ENCODE measurements at regions not wholly inside any gene's neighbourhood (a gene's known extent, or its start where the extent isn't known, plus 50 kb on each side); places are given as distances from the start of the nearest gene placed in this dataset.
"Not testable (repeated sequence)": the region's sequence is repeated elsewhere in the genome, so short reads cannot be mapped to it uniquely, and the experiment has no call there.

- no peak for DNase-seq
- no peak overlapping the region for H3K27ac ChIP-seq (ENCODE audit: low read depth, low read length)
- 96% methylated on average over 1 of the region's 1 CpG; no CpG with 5 or more reads in 1 of the 2 experiments for WGBS, 2 experiments (ENCODE audit: insufficient coverage in 1 of 2, insufficient read length in 1 of 2)
- H3K4me3 ChIP-seq (ENCODE audit: low read length): no peak overlapping the region
- H3K9me3 ChIP-seq (ENCODE audit: control insufficient read depth, low read length): no peaks in the 10 kb centered on the region
- no peaks in the 10 kb centered on the region for H3K4me1 ChIP-seq (ENCODE audit: control insufficient read depth, insufficient read depth, low read length)
- Mint-ChIP-seq H3K4me1 (no peaks in the 10 kb centered on the region), H3K27me3 (ENCODE audit: insufficient read depth) (peaks cover 3% of the 10 kb centered on the region), H3K36me3 (ENCODE audit: low read depth) (no peaks in the 10 kb centered on the region), H3K9me3 (peaks cover 19% of the 10 kb centered on the region), H3K27ac (no peak overlapping the region), H3K4me3 (no peak overlapping the region)
- TF ChIP-seq CTCF (conservative IDR thresholded peaks at IDR 0.05): no peak
- no peaks in the 10 kb centered on the region for H3K36me3 ChIP-seq (ENCODE audit: control insufficient read depth, insufficient read depth, low read length)
- H3K9ac ChIP-seq (ENCODE audit: extremely low read depth, low read length, poor library complexity, severe bottlenecking): no peak overlapping the region
- no peaks in the 10 kb centered on the region for H3K27me3 ChIP-seq (ENCODE audit: control insufficient read depth, insufficient read depth, low read length, poor library complexity, severe bottlenecking)
These were observed 142.9 kb upstream of the ANKRD28 start for GRCh38 chr3:15940641-15941040.

- H3K4me1 ChIP-seq (ENCODE audit: control insufficient read depth, insufficient read depth, low read length); H3K4me3 ChIP-seq (ENCODE audit: low read length); H3K27ac ChIP-seq (ENCODE audit: low read depth, low read length); DNase-seq; H3K4me3 Mint-ChIP-seq; H3K9ac ChIP-seq (ENCODE audit: extremely low read depth, low read length, poor library complexity, severe bottlenecking); H3K36me3 Mint-ChIP-seq (ENCODE audit: low read depth); H3K9me3 ChIP-seq (ENCODE audit: control insufficient read depth, low read length); H3K27me3 ChIP-seq (ENCODE audit: control insufficient read depth, insufficient read depth, low read length, poor library complexity, severe bottlenecking); H3K27me3 Mint-ChIP-seq (ENCODE audit: insufficient read depth); H3K27ac Mint-ChIP-seq; H3K36me3 ChIP-seq (ENCODE audit: control insufficient read depth, insufficient read depth, low read length); H3K4me1 Mint-ChIP-seq: not testable (repeated sequence)
- WGBS, 2 experiments (ENCODE audit: insufficient coverage in 1 of 2, insufficient read length in 1 of 2): 92% methylated on average over 2 of the region's 2 CpGs; no CpG with 5 or more reads in 1 of the 2 experiments
- peaks cover 19% of the 10 kb centered on the region for H3K9me3 Mint-ChIP-seq
These were observed 143.7 kb upstream of the ANKRD28 start for GRCh38 chr3:15941457-15941856.

GRCh38 chr3:15941958-15942357, 144.2 kb upstream of the ANKRD28 start:
- no peak overlapping the region for H3K27ac Mint-ChIP-seq
- H3K27me3 Mint-ChIP-seq (ENCODE audit: insufficient read depth): peaks cover 3% of the 10 kb centered on the region
- 98 to 100% methylated on average over 1 of the region's 1 CpG for WGBS, 2 experiments (ENCODE audit: insufficient coverage in 1 of 2, insufficient read length in 1 of 2)
- no peak for TF ChIP-seq CTCF (conservative IDR thresholded peaks at IDR 0.05)
- no peak overlapping the region for H3K4me3 Mint-ChIP-seq
- no peaks in the 10 kb centered on the region for H3K36me3 Mint-ChIP-seq (ENCODE audit: low read depth)
- no peaks in the 10 kb centered on the region for H3K4me1 ChIP-seq (ENCODE audit: control insufficient read depth, insufficient read depth, low read length)
- no peaks in the 10 kb centered on the region for H3K4me1 Mint-ChIP-seq
- no peak for DNase-seq
- no peak overlapping the region for H3K4me3 ChIP-seq (ENCODE audit: low read length)
- H3K36me3 ChIP-seq (ENCODE audit: control insufficient read depth, insufficient read depth, low read length): no peaks in the 10 kb centered on the region
- H3K9me3 ChIP-seq (ENCODE audit: control insufficient read depth, low read length): no peaks in the 10 kb centered on the region
- H3K27me3 ChIP-seq (ENCODE audit: control insufficient read depth, insufficient read depth, low read length, poor library complexity, severe bottlenecking): no peaks in the 10 kb centered on the region
- no peak overlapping the region for H3K27ac ChIP-seq (ENCODE audit: low read depth, low read length)
- peaks cover 19% of the 10 kb centered on the region for H3K9me3 Mint-ChIP-seq
- H3K9ac ChIP-seq (ENCODE audit: extremely low read depth, low read length, poor library complexity, severe bottlenecking): no peak overlapping the region

- no peak overlapping the region for H3K4me3 Mint-ChIP-seq
These were observed 144.7 kb upstream of the ANKRD28 start for GRCh38 chr3:15942462-15942861.

More at GRCh38 chr3:15942462-15942861, 144.7 kb upstream of the ANKRD28 start:
- no peaks in the 10 kb centered on the region for H3K4me1 ChIP-seq (ENCODE audit: control insufficient read depth, insufficient read depth, low read length)
- Mint-ChIP-seq H3K27me3 (ENCODE audit: insufficient read depth) (peaks cover 3% of the 10 kb centered on the region), H3K4me1 (no peaks in the 10 kb centered on the region), H3K9me3 (peaks cover 19% of the 10 kb centered on the region), H3K27ac (no peak overlapping the region), H3K36me3 (ENCODE audit: low read depth) (no peaks in the 10 kb centered on the region)
- no peak overlapping the region for H3K27ac ChIP-seq (ENCODE audit: low read depth, low read length)
- no peak overlapping the region for H3K4me3 ChIP-seq (ENCODE audit: low read length)
- H3K9ac ChIP-seq (ENCODE audit: extremely low read depth, low read length, poor library complexity, severe bottlenecking): no peak overlapping the region
- no peak for DNase-seq
- H3K9me3 ChIP-seq (ENCODE audit: control insufficient read depth, low read length): no peaks in the 10 kb centered on the region
- H3K36me3 ChIP-seq (ENCODE audit: control insufficient read depth, insufficient read depth, low read length): no peaks in the 10 kb centered on the region
- H3K27me3 ChIP-seq (ENCODE audit: control insufficient read depth, insufficient read depth, low read length, poor library complexity, severe bottlenecking): no peaks in the 10 kb centered on the region
- TF ChIP-seq CTCF (conservative IDR thresholded peaks at IDR 0.05): no peak

Measured in endodermal cell (in vitro differentiated cells).